ENCODE measurements at regions not wholly inside any gene's neighbourhood (a gene's known extent, or its start where the extent isn't known, plus 50 kb on each side); places are given as distances from the start of the nearest gene placed in this dataset.
A peak's percentile ranks its signal among the peaks of the same experiment; 100 is the strongest.

- DNase-seq (ENCODE audit: low read depth): no peak
Observed at GRCh38 chr6:14974372-14974771, 271.5 kb upstream of the JARID2 start.

GRCh38 chr6:14974792-14975470 is 270.9 kb upstream of the JARID2 start:
- DNase-seq (ENCODE audit: low read depth): no peak

GRCh38 chr6:14975471-14975817 is 270.4 kb upstream of the JARID2 start:
- no peak for DNase-seq (ENCODE audit: low read depth)

DNA sequence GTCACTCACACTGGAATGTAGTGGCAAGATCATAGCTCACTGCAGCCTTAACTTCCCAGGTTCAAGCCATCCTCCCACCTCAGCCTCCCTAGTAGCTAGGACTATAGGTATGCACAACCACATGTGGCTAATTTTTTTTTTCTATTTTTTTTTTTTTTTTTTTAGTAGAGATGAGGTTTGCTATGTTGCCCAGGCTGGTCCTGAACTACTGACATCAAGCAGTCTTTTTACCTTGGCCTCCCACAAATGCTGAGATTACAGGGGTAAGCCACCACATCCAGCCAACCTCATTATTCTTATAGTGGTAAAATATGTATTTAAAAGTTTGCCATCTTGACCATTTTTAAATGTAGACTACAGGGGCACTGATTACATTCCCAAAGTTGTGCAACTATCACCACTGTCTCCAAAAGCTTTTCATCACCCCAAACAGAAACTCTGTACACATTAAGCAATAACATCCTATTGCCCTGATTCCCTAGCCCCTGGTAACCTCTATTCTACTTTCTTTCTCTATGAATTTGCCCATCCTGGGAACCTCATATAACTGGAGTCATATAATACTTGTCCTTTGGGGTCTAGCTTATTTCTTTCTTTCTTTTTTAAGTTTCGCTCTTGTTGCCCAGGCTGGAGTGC is 268.0 kb upstream of the JARID2 start:
- DNase-seq (ENCODE audit: low read depth): no peak

GRCh38 chr6:14981960-14982359 is 263.9 kb upstream of the JARID2 start:
- no peak for DNase-seq (ENCODE audit: low read depth)

DNA sequence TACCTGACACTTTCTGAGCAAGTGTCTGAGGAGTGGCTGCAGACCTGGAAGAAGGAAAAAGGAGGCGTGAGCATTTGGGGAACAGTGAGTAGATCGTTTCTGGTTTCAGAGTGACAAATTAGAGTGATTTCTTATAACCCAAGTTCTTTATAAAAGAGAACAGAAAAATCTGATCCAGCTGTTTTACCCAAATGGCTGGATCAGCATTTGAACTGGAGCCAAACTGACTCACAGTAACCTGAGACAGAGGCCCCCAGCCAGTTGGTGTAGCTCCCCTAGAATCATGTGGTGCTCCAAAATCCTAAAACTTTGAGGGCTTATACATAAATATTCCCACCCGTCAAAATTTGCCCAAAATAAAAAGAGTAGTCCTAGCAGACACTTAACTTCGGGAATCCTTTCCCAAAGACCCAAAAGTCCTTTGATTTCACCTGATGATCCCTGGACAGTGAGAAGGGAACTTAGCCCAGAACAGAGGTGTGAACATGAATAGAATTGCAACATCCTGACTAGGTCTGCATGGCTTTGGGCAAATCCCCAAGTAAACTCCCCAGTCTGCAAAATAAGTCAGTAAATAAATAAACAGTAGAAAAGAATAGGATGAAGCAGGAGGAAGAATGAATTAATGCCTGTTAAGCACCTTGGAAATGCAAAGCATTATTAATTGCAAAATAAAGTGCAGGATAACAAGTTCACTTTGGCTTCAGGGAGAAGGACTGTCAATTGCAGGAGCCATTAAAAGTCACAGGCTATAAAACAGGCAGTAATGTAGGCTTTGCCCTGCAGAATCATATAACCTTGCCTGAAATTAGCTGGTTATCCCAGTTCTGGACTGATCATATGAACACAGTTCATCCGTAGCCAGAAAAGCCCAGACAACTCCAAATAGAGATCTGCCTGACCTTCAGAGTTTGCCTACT is 262.0 kb upstream of the JARID2 start:
- peak; percentile 36 for DNase-seq (ENCODE audit: low read depth)

GRCh38 chr6:14984519-14984853 is 261.4 kb upstream of the JARID2 start:
- peak; percentile 93 for DNase-seq (ENCODE audit: low read depth)

- peak; percentile 58 for DNase-seq (ENCODE audit: low read depth)
Observed at GRCh38 chr6:14985366-14985765, 260.5 kb upstream of the JARID2 start.

DNA sequence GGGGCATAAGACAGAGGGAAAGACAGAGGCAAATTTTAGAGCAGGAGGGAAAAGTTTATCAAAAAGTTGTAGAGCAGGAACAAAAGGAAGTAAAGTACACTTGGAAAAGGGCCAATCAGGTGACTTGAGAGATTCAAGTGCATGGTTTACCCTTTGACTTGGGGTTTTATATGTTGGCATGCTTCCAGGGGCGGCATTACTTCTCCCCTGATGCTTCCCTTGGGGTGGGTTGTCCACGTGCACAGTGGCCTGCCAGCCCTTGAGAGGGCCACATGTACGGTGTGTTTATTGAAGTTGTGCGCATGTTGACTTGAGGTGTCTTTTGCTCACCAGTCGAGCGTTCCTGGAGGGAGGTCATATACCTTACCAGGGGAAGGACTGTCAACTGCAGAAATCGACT is 259.5 kb upstream of the JARID2 start:
- no peak for DNase-seq (ENCODE audit: low read depth)

GRCh38 chr6:14987490-14987889 is 258.4 kb upstream of the JARID2 start:
- DNase-seq (ENCODE audit: low read depth): no peak

- no peak for DNase-seq (ENCODE audit: low read depth)
Observed at GRCh38 chr6:14992382-14992781, 253.5 kb upstream of the JARID2 start.

DNA sequence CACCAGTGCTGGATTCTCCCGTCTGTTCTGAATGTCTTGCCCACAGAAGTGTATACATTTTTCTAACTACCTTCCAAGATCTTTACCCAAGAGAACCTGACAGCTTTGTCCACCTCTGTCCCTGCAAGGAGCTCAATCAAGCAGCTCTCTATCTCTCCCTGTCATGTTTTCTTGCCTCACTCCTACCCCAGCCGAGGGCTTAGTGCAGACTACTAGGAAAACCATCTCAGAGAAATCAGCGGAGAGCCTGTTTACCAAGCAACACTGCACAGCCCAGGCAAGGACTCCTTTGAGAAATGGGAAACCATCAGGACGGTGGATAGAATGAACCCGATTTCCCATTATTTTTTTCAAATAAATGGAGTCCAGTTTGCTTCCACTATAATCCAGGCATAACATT is 250.7 kb upstream of the JARID2 start:
- no peak for DNase-seq (ENCODE audit: low read depth)

DNA sequence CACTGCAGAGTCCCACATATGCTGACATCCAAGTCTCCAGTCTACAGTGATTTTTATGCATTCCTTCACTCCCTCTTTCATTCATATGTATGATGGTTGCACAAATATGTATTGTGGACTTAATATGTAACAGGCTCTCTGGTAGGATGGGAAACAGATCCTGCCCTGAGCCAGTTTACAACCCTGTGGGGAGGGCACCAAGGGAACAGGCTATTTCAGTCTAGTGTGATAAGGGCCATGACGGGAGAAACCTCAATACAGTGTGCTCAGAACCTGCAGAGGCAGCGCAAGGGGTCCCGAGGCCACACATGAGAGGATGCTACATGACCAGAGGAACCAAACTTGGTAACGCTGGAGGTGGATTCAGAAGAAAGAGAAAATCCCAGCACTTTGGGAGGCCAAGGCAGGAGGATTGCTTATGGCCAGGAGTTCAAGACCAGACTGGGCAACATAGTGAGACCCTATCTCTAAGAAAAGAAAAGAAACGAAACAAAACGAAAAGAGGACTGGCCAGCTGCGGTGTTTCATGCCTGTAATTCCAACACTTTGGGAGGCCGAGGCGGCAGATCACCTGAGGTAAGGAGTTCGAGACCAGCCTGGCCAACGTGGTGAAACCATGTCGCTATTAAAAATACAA is 249.8 kb upstream of the JARID2 start:
- DNase-seq (ENCODE audit: low read depth): no peak

- DNase-seq (ENCODE audit: low read depth): no peak
Observed at GRCh38 chr6:14996892-14997291, 249.0 kb upstream of the JARID2 start.

DNA sequence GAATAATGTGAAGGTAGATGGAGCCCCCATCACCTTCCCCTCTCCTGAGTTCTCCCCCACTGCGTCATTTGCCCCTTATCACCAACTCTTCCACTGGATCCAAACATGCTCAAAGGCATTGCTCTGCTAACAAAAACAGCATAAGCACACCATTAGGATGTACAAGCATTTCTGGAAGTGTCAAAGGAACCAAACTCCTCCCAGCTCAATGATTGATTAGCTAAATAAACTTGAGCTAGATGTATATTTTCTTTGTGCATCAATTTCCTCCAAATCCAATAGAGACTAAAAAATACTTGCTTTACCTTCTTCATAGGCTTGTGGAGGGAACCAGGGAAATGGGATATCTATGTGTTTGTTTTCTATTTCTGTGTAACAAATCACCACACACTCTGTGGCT is 248.4 kb upstream of the JARID2 start:
- no peak for DNase-seq (ENCODE audit: low read depth)

DNA sequence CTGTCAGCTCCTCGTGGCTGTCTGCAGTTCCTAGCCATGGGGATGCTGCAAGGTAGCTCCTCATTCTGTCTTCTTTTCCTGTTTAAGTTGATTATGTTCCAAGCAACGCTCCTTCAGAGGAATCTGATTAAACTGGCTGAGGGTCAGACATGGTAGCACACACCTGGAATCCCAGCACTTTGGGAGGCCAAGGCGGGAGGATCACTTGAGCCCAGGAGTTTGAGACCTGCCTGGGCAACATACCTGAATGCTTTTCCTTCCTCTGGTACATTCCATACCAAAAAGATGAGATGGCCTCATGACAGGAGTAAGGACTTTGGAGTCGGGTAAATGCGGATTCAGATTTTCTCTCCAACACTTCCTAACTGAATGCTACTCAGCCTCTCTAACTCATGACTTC is 246.8 kb upstream of the JARID2 start:
- no peak for DNase-seq (ENCODE audit: low read depth)

- DNase-seq (ENCODE audit: low read depth): no peak
Observed at GRCh38 chr6:15001326-15001910, 244.5 kb upstream of the JARID2 start.

GRCh38 chr6:15008269-15008668 is 237.6 kb upstream of the JARID2 start:
- DNase-seq (ENCODE audit: low read depth): no peak

GRCh38 chr6:15014958-15015357 is 230.9 kb upstream of the JARID2 start:
- DNase-seq (ENCODE audit: low read depth): no peak

DNA sequence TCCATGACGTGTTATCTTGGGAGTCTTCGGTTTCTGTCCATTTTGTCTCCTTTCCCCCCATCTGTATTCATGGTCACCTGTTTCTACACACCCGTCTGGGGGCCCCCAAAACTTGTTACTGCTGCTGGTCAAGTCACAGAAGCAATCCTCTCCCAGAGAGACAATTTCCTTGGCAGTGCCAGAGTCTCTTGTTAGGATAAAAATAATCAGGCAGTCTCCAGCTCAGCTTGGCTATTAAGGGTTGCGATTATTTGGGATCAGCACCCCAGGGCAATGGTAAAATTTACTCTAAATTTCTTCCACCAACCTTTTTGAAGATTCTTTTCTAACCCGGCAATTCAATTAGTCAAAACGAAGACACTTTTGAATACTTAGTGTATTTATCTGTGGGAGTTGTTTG is 229.1 kb upstream of the JARID2 start:
- no peak for DNase-seq (ENCODE audit: low read depth)

DNA sequence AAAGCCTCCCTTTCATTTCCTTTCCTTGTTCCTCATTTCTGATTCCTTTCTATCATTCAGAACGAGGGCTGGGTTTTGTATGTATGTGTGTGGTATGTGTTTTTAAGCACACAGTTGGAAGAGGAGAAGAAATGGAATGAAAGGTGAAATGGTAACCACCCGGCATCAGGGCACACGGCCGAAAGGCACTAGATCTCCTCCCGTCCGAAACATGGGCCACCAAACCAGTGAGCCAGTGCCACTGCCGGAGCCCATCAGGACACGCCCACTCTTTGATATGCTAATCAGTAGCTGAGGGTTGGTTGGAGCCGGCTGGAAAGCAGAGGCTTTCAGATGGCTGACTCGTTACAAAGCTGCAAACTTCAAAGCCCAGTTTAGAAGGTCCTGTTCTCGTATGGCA is 228.6 kb upstream of the JARID2 start:
- peak; percentile 20 for DNase-seq (ENCODE audit: low read depth)

GRCh38 chr6:15017803-15018202 is 228.1 kb upstream of the JARID2 start:
- no peak for DNase-seq (ENCODE audit: low read depth)

Measured in myocyte (in vitro differentiated cells).